Common myeloid progenitor, CD34-positive (primary cell): ENCODE measurements at regions not wholly inside any gene's neighbourhood (a gene's known extent, or its start where the extent isn't known, plus 50 kb on each side); places are given as distances from the start of the nearest gene placed in this dataset.

Experiments used
- CTCF ChIA-PET: fragments of 350-600 bp; sonication (Branson Sonifier 250); formaldehyde crosslinking; loops from one replicate; lab custom pipeline; 2021; ENCODE audit warnings: antibody characterized with exemption; lab: Charles Lee
- POLR2A ChIA-PET: fragments of 350-600 bp; sonication (Branson Sonifier 250); formaldehyde crosslinking; loops from one replicate; lab custom pipeline; 2021; ENCODE audit warnings: antibody characterized with exemption; lab: Charles Lee
- DNase-seq, 3 donors: peaks; one replicate each; pipeline versions ENCODE4 v3.0.0 to v3.0.0-alpha.2; 2013
- H3K27ac ChIP-seq, 2 experiments: 1 replicate in 1 of 2; 2 replicates in 1 of 2; pipeline ENCODE4 v1.7.0; 2013; ENCODE audit warnings: inconsistent platforms in 2 of 2, low read length in 2 of 2, mild to moderate bottlenecking in 2 of 2, low read depth in 1 of 2, moderate library complexity in 1 of 2; ENCODE audit not compliant: severe bottlenecking in 2 of 2, insufficient read depth in 1 of 2, poor library complexity in 1 of 2
- H3K27me3 ChIP-seq, 5 experiments: replicated peaks in 2 of 5; 1 replicate in 3 of 5; 2 replicates in 2 of 5; pipeline versions ENCODE4 v1.6.1 to v1.7.0; 2013; ENCODE audit warnings: low read length in 4 of 5, mild to moderate bottlenecking in 2 of 5, moderate library complexity in 2 of 5, inconsistent platforms in 1 of 5; ENCODE audit not compliant: insufficient read depth in 5 of 5, control insufficient read depth in 4 of 5
- H3K36me3 ChIP-seq, 4 experiments: 1 replicate in 2 of 4; 2 replicates in 2 of 4; pipeline versions ENCODE4 v1.6.1 to v1.7.0; 2013; ENCODE audit warnings: low read length in 3 of 4, control low read depth in 1 of 4, mild to moderate bottlenecking in 1 of 4; ENCODE audit not compliant: control insufficient read depth in 4 of 4, insufficient read depth in 4 of 4
- H3K4me1 ChIP-seq, 4 experiments: 1 replicate in 3 of 4; 2 replicates in 1 of 4; pipeline versions ENCODE4 v1.6.1 to v1.7.1; 2013; ENCODE audit warnings: low read length in 3 of 4, mild to moderate bottlenecking in 3 of 4, control low read depth in 1 of 4, inconsistent platforms in 1 of 4, moderate library complexity in 1 of 4; ENCODE audit not compliant: control insufficient read depth in 4 of 4, insufficient read depth in 4 of 4; ENCODE audit errors: control extremely low read depth in 1 of 4
- H3K4me3 ChIP-seq, 7 experiments: 1 replicate in 4 of 7; 2 replicates in 3 of 7; pipeline versions ENCODE4 v1.5.1 to v1.7.0; 2013; ENCODE audit warnings: mild to moderate bottlenecking in 7 of 7, low read length in 6 of 7, moderate library complexity in 6 of 7, inconsistent platforms in 2 of 7, low read depth in 2 of 7, control low read depth in 1 of 7; ENCODE audit not compliant: insufficient read depth in 4 of 7, control insufficient read depth in 1 of 7; ENCODE audit errors: extremely low read depth in 1 of 7
- H3K9me3 ChIP-seq, 5 experiments: 1 replicate in 4 of 5; 2 replicates in 1 of 5; pipeline versions ENCODE4 v1.6.1 to v1.7.1; 2013; ENCODE audit warnings: low read length in 4 of 5, mild to moderate bottlenecking in 2 of 5, inconsistent platforms in 1 of 5, low read depth in 1 of 5, moderate library complexity in 1 of 5; ENCODE audit not compliant: control insufficient read depth in 4 of 5, insufficient read depth in 2 of 5; ENCODE audit errors: control extremely low read depth in 1 of 5
- WGBS: methylation state at CpG from one replicate; pipeline ENCODE4 v1.1.5; 2013; ENCODE audit not compliant: insufficient coverage; 5-methylcytosine and 5-hydroxymethylcytosine counted together

DNA sequence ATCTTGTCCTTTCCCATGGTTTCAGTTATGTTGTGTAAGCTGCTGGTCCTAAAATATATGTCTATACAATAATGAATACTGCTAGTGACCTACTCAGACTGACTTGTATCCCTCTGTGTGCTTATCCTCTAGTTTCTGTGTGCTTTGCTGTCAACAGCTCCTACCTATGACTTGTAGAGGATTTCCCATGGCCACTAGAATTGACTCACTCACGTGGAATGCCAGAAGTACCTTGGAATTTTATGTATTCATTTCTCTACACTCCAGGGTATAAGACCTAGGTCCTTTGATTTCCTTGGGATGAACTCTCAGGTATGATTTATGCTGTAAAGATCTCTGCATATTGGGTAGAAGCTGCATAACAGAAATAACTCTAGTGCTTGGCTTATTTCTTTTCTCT lies 279.9 kb upstream of the SLIT2 start:
- ChIA-PET POLR2A (no interaction called here), CTCF (no interaction called here)
- WGBS: no CpG with 5 or more reads among the region's 1 CpG
- Histone ChIP-seq H3K9me3 (peaks cover 0 to 3% (median 0%) of the 10 kb centered on the region in 5 experiments), H3K4me3 (no peak overlapping the region), H3K27ac (no peak overlapping the region), H3K36me3 (no peaks in the 10 kb centered on the region), H3K4me1 (no peaks in the 10 kb centered on the region), H3K27me3 (no peaks in the 10 kb centered on the region)
- DNase-seq: no peak

DNA sequence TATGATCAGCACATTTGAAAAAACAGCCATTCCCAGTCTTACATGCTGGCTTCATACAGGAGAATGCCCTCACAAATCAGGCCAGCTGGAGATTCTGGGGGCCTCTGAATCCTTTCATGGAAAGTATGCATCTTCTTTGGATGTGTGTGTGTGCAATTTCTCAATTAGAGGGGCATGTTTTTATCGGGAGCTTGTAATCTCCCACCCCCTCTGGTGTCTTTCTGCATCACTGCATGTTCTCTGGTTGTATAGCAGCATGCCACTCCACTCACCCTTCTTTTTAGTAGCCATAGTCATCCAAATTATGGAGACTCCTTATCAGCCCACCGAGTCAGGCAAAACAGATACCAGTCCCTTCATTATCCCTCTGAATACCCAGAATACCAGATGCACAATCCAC lies 282.2 kb upstream of the SLIT2 start:
- peaks cover 0 to 3% (median 0%) of the 10 kb centered on the region in 5 experiments for H3K9me3 ChIP-seq
- no peaks in the 10 kb centered on the region for H3K4me1 ChIP-seq
- H3K27ac ChIP-seq: no peak overlapping the region
- DNase-seq: no peak
- CTCF ChIA-PET: no interaction called here
- H3K4me3 ChIP-seq: no peak overlapping the region
- H3K27me3 ChIP-seq: no peaks in the 10 kb centered on the region
- POLR2A ChIA-PET: no interaction called here
- WGBS: 100% methylated on average over 1 of the region's 2 CpGs
- no peaks in the 10 kb centered on the region for H3K36me3 ChIP-seq

DNA sequence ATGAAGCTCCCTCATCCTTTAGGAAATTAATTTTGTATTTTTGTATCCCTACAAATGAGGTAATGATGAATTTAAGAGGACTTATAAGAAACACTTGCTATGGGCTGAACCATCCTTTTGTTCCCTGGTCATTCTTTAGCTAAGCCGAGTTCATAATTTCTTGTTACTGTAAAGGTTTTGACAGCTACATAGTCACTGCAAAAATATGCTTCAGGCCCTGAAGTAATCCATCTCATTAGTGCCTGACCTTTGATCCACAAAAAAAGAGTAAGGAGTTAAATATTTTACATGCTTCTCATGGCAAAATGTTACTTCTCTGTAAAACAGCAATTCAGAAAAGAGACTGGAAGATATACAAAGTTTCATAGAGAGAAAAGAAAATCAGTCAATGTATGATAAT lies 290.6 kb upstream of the SLIT2 start:
- DNase-seq: no peak

DNA sequence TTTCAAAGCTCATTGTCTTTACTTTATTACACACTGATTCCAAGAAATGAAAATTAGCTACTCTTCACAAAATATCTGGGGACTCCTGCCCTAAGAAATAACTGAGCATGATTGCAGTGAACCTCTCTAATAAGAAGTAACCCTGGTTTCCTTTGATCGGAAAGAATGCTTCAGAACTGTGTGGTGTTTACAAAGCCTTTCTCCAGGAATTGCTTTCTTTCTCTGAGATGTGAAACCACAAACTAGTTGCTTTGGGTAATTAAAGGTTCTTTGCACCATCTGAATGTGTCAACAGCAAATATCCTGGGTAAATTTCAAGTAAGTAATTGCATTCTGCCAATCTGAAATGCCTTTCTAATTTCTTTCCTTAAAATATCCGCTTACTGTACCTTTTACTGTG lies 292.9 kb upstream of the SLIT2 start:
- Histone ChIP-seq H3K27me3 (no peaks in the 10 kb centered on the region), H3K36me3 (no peaks in the 10 kb centered on the region), H3K27ac (no peak overlapping the region), H3K4me3 (no peak overlapping the region), H3K4me1 (no peaks in the 10 kb centered on the region), H3K9me3 (no peaks in the 10 kb centered on the region)
- DNase-seq: no peak
- ChIA-PET POLR2A (no interaction called here), CTCF (no interaction called here)
- 78% methylated on average over 1 of the region's 2 CpGs for WGBS

More for the DNA sequence above, 290.6 kb upstream of the SLIT2 start:
- Histone ChIP-seq H3K4me3 (no peak overlapping the region), H3K27me3 (no peaks in the 10 kb centered on the region), H3K4me1 (no peaks in the 10 kb centered on the region), H3K36me3 (no peaks in the 10 kb centered on the region), H3K27ac (no peak overlapping the region), H3K9me3 (no peaks in the 10 kb centered on the region)
- ChIA-PET POLR2A (no interaction called here), CTCF (no interaction called here)
- WGBS: 100% methylated on average over 1 of the region's 1 CpG

DNA sequence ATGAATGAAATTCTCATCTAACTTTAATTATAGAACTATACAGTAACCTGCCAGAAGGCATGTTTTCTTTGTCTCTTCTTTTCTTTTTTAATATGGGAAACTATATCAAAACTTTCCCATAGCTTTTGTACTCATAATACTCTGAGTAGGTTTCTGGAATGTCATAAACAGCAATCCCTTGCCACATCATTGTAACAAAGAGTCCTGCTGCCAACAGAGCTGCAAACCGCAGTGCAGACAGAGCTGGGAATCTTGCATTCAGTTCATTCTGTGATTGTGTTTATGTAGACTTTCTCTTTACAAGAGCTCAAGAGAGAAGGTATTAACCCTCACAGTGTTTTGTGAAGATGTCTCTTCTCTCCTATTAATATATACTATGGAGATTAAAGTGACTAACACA lies 304.4 kb upstream of the SLIT2 start:
- ChIA-PET POLR2A (no interaction called here), CTCF (interaction anchor here (1.1 kb wide), 1 partner anchor 8 kb away, joined by 3 read pairs; no protein-coding TSS in a partner anchor)
- WGBS: no CpG with 5 or more reads among the region's 1 CpG
- Histone ChIP-seq H3K27me3 (no peaks in the 10 kb centered on the region), H3K36me3 (no peaks in the 10 kb centered on the region), H3K4me1 (no peaks in the 10 kb centered on the region), H3K27ac (no peak overlapping the region), H3K4me3 (no peak overlapping the region), H3K9me3 (no peaks in the 10 kb centered on the region)
- DNase-seq: no peak

DNA sequence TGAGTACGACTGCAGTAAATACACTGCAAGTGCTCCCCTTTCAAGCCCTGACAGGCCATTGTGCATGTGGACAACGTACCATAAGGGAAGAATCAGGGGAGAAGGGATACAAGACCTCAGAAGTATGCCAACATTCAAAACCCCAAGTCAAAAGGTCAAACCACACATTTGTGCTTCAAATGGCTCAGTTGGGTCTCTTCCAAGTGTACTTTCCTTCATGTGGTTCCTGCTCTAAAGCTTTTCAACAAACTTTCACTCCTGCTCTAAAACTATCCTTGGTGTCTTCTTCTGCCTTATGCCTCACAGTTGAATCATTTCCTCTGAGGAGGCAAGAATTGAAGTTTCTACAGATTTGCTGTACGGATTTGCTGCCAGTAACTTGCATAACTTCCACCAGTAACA lies 305.7 kb upstream of the SLIT2 start:
- Histone ChIP-seq H3K36me3 (no peaks in the 10 kb centered on the region), H3K9me3 (no peaks in the 10 kb centered on the region), H3K4me3 (no peak overlapping the region), H3K27ac (no peak overlapping the region), H3K4me1 (no peaks in the 10 kb centered on the region), H3K27me3 (no peaks in the 10 kb centered on the region)
- DNase-seq: no peak
- ChIA-PET POLR2A (no interaction called here), CTCF (no interaction called here)
- 75% methylated on average over 2 of the region's 3 CpGs for WGBS

DNA sequence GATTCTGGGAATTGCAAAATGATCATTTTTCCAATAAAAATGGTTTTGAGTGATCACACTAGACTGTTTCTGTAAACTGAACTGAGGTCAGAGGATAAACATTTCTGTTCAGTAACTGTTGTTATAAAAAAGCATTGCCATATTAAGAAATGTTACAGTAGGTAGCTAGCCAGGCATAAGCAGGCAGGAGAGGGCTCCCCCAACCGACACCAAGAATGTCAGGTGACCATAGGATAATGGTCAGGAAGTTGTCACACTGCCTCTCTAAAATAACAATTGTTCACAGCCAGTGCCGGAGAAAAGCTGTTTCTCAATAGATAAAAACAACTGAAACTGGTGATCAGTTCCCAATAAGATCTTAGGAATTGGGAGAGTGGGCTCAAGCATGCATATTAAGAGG lies 306.2 kb upstream of the SLIT2 start:
- WGBS: 92% methylated on average over 2 of the region's 2 CpGs
- no peak overlapping the region for H3K27ac ChIP-seq

More for the DNA sequence above, 306.2 kb upstream of the SLIT2 start:
- ChIA-PET POLR2A (no interaction called here), CTCF (no interaction called here)
- H3K27me3 ChIP-seq: no peaks in the 10 kb centered on the region
- H3K36me3 ChIP-seq: no peaks in the 10 kb centered on the region
- H3K9me3 ChIP-seq: no peaks in the 10 kb centered on the region
- DNase-seq: no peak
- H3K4me3 ChIP-seq: no peak overlapping the region
- no peaks in the 10 kb centered on the region for H3K4me1 ChIP-seq
